IPS-20b (cell line): ENCODE measurements at regions not wholly inside any gene's neighbourhood (a gene's known extent, or its start where the extent isn't known, plus 50 kb on each side); places are given as distances from the start of the nearest gene placed in this dataset.

ENCODE experiments used
- H3K27ac ChIP-seq: one replicate; pipeline ENCODE4 v1.5.1; 2013; ENCODE audit warnings: low read length
- H3K27me3 ChIP-seq: 2 replicates; pipeline ENCODE4 v1.6.1; 2013; ENCODE audit warnings: mild to moderate bottlenecking, low read length, inconsistent platforms; ENCODE audit not compliant: insufficient read depth
- H3K36me3 ChIP-seq: 2 replicates; pipeline ENCODE4 v1.6.1; 2013; ENCODE audit warnings: low read depth, mild to moderate bottlenecking, inconsistent platforms, low read length, moderate library complexity; ENCODE audit not compliant: insufficient read depth
- H3K4me1 ChIP-seq: 2 replicates; pipeline ENCODE4 v1.6.1; 2013; ENCODE audit warnings: mild to moderate bottlenecking, control low read depth, inconsistent platforms, low read length, moderate library complexity; ENCODE audit not compliant: insufficient read depth
- H3K4me3 ChIP-seq: 2 replicates; pipeline ENCODE4 v1.5.1; 2013; ENCODE audit warnings: mild to moderate bottlenecking, low read length, inconsistent platforms
- H3K9ac ChIP-seq: 2 replicates; pipeline ENCODE4 v1.6.1; 2013; ENCODE audit warnings: low read depth, mild to moderate bottlenecking, inconsistent platforms, low read length, moderate library complexity
- H3K9me3 ChIP-seq: 2 replicates; pipeline ENCODE4 v1.6.1; 2013; ENCODE audit warnings: mild to moderate bottlenecking, low read depth, low read length, inconsistent platforms; ENCODE audit not compliant: insufficient read depth

DNA sequence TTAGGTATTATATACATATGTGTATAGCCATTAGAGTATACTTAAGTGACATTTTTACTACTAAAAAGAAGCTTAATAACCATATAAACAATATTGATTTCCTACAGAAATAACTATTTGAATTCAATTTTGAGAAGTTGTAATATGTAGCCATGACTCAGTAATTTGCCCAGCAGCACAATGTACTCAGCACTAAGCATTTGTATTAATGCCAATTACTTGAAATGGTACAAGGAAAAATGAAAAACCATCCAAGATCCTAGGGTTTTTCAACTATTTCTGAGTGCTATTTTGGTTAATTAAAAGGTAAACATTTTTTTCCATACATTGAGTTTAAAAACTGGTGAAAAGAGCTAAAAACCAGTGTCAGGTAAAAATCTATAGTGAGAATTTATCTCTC, 324.0 kb downstream of the KCNJ3 start:
- no peaks in the 10 kb centered on the region for H3K36me3 ChIP-seq
- no peaks in the 10 kb centered on the region for H3K9me3 ChIP-seq
- H3K27me3 ChIP-seq: no peaks in the 10 kb centered on the region
- H3K27ac ChIP-seq: no peak overlapping the region
- H3K4me1 ChIP-seq: no peaks in the 10 kb centered on the region
- H3K4me3 ChIP-seq: no peak overlapping the region
- no peak overlapping the region for H3K9ac ChIP-seq

DNA sequence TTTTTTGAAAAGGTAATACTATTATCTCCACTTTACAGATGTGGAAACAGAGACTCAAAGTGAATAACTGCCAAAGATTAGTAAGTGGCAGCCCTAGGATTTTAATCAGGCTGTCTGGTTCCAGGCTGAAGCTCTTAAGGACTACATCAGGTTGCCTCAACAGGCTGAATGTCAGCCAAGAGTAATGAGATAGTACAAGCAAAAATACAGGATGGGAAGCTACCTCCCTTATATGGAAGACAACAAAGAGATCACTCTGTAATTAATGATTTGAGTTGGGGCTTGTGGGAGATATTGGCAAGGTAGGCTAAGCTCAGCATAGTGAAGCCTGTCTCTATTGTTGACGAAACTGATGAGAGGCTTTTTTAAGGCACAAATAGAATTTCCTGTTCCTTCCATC, 323.1 kb downstream of the KCNJ3 start:
- Histone ChIP-seq H3K4me1 (no peaks in the 10 kb centered on the region), H3K27me3 (no peaks in the 10 kb centered on the region), H3K4me3 (no peak overlapping the region), H3K36me3 (no peaks in the 10 kb centered on the region), H3K9me3 (no peaks in the 10 kb centered on the region), H3K27ac (no peak overlapping the region), H3K9ac (no peak overlapping the region)

DNA sequence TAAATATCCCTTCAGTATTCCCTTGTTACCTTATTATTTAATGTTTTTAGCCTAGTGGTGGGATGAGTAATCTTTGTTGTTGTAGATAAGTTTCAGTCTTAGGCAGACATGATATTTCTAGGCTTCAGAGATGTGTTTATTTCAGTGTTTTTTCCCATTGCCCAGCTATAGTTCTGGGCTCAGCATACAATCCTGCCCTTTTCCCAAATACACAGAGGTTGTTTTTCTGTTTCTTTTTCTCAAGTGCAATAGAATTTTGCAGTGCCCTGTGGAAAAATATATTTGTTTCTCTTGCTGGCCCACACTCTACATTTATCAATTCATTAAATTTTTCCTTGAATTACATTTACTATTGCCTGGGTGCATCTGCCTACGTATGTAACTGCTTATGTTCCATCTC, 321.8 kb downstream of the KCNJ3 start:
- no peaks in the 10 kb centered on the region for H3K4me1 ChIP-seq
- no peak overlapping the region for H3K4me3 ChIP-seq
- no peaks in the 10 kb centered on the region for H3K36me3 ChIP-seq
- no peaks in the 10 kb centered on the region for H3K27me3 ChIP-seq
- no peaks in the 10 kb centered on the region for H3K9me3 ChIP-seq
- H3K27ac ChIP-seq: no peak overlapping the region
- no peak overlapping the region for H3K9ac ChIP-seq

GRCh38 chr2:155010925-155011324, 312.4 kb downstream of the KCNJ3 start:
- Histone ChIP-seq H3K27ac (no peak overlapping the region), H3K36me3 (no peaks in the 10 kb centered on the region)

DNA sequence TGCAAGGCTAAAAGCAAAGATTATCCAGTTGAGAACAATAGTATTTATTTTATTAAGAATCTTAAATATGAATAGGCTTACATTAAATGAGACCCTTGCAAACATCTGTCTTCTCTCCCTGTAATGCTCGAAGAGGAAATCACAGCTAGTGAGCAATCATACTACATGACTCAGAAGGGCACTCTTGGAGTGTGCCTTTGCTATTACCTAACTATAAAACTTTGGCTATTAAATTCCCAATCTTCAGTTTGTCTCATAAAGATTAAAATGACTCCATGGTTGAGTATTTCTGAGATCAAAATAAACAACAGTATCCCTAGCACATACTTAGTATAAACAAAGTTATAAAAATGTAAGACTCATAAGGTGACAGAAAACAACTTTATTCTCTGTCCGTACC, 296.9 kb downstream of the KCNJ3 start:
- no peak overlapping the region for H3K27ac ChIP-seq
- H3K9ac ChIP-seq: no peak overlapping the region
- no peaks in the 10 kb centered on the region for H3K27me3 ChIP-seq
- H3K4me3 ChIP-seq: no peak overlapping the region
- H3K36me3 ChIP-seq: no peaks in the 10 kb centered on the region
- H3K4me1 ChIP-seq: no peaks in the 10 kb centered on the region
- no peaks in the 10 kb centered on the region for H3K9me3 ChIP-seq

More at GRCh38 chr2:155010925-155011324, 312.4 kb downstream of the KCNJ3 start:
- Histone ChIP-seq H3K4me1 (no peaks in the 10 kb centered on the region), H3K27me3 (no peaks in the 10 kb centered on the region), H3K9ac (no peak overlapping the region), H3K4me3 (no peak overlapping the region), H3K9me3 (no peaks in the 10 kb centered on the region)

DNA sequence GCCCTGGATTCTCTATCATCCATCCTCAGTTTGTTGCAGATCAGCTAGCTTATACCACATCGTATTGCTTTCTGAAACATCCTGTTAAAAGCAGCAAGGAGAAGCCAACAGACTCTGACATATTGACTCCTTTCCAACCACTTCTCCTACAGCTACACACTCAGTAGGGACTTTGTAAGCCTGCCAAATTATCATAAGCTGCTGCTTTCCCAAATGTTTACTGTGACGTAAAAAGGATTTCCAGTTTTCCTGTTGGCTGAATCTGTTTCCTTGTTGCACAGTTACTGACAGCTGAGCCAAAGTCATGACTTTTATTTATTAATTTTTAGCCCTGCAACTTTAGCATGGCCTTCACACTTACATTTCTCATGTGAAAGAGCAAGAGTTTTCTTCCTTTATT, 294.3 kb downstream of the KCNJ3 start:
- Histone ChIP-seq H3K9me3 (no peaks in the 10 kb centered on the region), H3K4me3 (no peak overlapping the region), H3K36me3 (no peaks in the 10 kb centered on the region), H3K4me1 (no peaks in the 10 kb centered on the region), H3K9ac (no peak overlapping the region), H3K27me3 (no peaks in the 10 kb centered on the region), H3K27ac (no peak overlapping the region)

GRCh38 chr2:154978710-154979109, 280.2 kb downstream of the KCNJ3 start:
- H3K36me3 ChIP-seq: no peaks in the 10 kb centered on the region
- H3K9ac ChIP-seq: no peak overlapping the region
- no peaks in the 10 kb centered on the region for H3K9me3 ChIP-seq
- H3K27ac ChIP-seq: no peak overlapping the region
- no peak overlapping the region for H3K4me3 ChIP-seq
- no peaks in the 10 kb centered on the region for H3K27me3 ChIP-seq
- H3K4me1 ChIP-seq: no peaks in the 10 kb centered on the region

GRCh38 chr2:154978244-154978643, 279.7 kb downstream of the KCNJ3 start:
- H3K36me3 ChIP-seq: no peaks in the 10 kb centered on the region
- H3K9ac ChIP-seq: no peak overlapping the region
- no peak overlapping the region for H3K27ac ChIP-seq
- no peaks in the 10 kb centered on the region for H3K9me3 ChIP-seq
- no peaks in the 10 kb centered on the region for H3K4me1 ChIP-seq
- H3K4me3 ChIP-seq: no peak overlapping the region
- H3K27me3 ChIP-seq: no peaks in the 10 kb centered on the region

DNA sequence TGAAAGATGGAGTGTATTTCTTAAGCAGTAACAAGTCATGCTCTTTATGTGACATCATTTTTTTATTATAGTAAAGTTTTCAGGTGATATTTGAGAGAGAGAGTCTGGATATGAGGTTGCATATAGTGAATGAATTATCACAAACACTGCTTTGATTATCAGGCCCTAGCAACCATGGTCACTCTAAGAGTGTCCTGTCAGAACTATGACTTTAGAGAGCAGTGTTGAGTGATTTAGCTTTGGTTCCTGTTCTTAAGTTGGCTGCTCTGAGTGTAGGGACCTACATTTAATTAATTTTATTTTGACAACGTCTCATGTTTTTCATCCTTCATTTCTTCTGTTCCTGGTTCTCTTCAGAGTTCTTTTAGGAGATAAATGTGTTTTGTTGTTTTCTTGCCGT, 275.5 kb downstream of the KCNJ3 start:
- Histone ChIP-seq H3K27me3 (no peaks in the 10 kb centered on the region), H3K4me3 (no peak overlapping the region), H3K9ac (no peak overlapping the region), H3K27ac (no peak overlapping the region), H3K4me1 (no peaks in the 10 kb centered on the region), H3K9me3 (no peaks in the 10 kb centered on the region), H3K36me3 (no peaks in the 10 kb centered on the region)

DNA sequence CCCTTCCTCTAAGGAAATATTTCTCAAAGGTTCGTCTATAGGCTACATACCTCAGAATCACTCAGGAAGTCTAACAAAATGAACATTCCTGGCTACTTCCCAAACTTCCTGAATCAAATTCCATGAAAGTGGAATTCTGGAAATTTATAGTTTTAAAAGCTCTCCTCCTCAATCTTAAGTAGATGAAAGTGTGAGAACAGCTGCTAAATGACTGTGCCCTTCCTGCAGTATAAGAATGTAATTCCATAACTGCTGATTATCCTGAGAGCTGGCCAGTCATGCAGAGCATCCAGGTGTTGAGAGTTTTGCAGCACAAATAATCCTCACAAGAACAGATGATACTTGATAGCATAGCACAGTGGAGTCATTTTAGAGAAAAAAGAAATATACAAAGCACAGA, 265.0 kb downstream of the KCNJ3 start:
- Histone ChIP-seq H3K27ac (no peak overlapping the region), H3K9ac (no peak overlapping the region), H3K4me1 (no peaks in the 10 kb centered on the region), H3K36me3 (no peaks in the 10 kb centered on the region), H3K4me3 (no peak overlapping the region), H3K9me3 (no peaks in the 10 kb centered on the region), H3K27me3 (no peaks in the 10 kb centered on the region)

GRCh38 chr2:154961676-154962075, 263.2 kb downstream of the KCNJ3 start:
- Histone ChIP-seq H3K27ac (no peak overlapping the region), H3K4me3 (no peak overlapping the region), H3K27me3 (no peaks in the 10 kb centered on the region), H3K36me3 (no peaks in the 10 kb centered on the region), H3K9me3 (no peaks in the 10 kb centered on the region), H3K4me1 (no peaks in the 10 kb centered on the region), H3K9ac (no peak overlapping the region)

- H3K36me3 ChIP-seq: no peaks in the 10 kb centered on the region
- H3K27ac ChIP-seq: no peak overlapping the region
- no peaks in the 10 kb centered on the region for H3K9me3 ChIP-seq
- H3K4me3 ChIP-seq: no peak overlapping the region
- no peak overlapping the region for H3K9ac ChIP-seq
- H3K27me3 ChIP-seq: no peaks in the 10 kb centered on the region
- no peaks in the 10 kb centered on the region for H3K4me1 ChIP-seq
Observed at GRCh38 chr2:154960802-154961583, 262.5 kb downstream of the KCNJ3 start.
